Trophoblast cell (in vitro differentiated cells and primary cell): ENCODE measurements at regions not wholly inside any gene's neighbourhood (a gene's known extent, or its start where the extent isn't known, plus 50 kb on each side); places are given as distances from the start of the nearest gene placed in this dataset.

ENCODE experiments used
- DNase-seq, 2 donors: peaks; one replicate each; pipeline ENCODE4 v3.0.0-alpha.2; 2016
- H2AFZ ChIP-seq: 2 replicates; pipeline ENCODE4 v1.6.1; 2013; ENCODE audit warnings: low read length, moderate library complexity, mild to moderate bottlenecking; ENCODE audit not compliant: insufficient read depth, poor library complexity
- H2AK5ac ChIP-seq: 2 replicates; pipeline ENCODE4 v1.6.1; 2013; ENCODE audit warnings: mild to moderate bottlenecking, low read length
- H2BK120ac ChIP-seq: 2 replicates; pipeline ENCODE4 v1.6.1; 2013; ENCODE audit warnings: low read length, mild to moderate bottlenecking, moderate library complexity; ENCODE audit not compliant: insufficient read depth, poor library complexity
- H2BK12ac ChIP-seq: 2 replicates; pipeline ENCODE4 v1.6.1; 2013; ENCODE audit warnings: mild to moderate bottlenecking, low read length, moderate library complexity
- H2BK5ac ChIP-seq: 2 replicates; pipeline ENCODE4 v1.6.1; 2013; ENCODE audit warnings: low read length, low read depth, moderate library complexity, mild to moderate bottlenecking; ENCODE audit not compliant: poor library complexity
- H3K14ac ChIP-seq: 2 replicates; pipeline ENCODE4 v1.6.1; 2013; ENCODE audit warnings: mild to moderate bottlenecking, low read length
- H3K18ac ChIP-seq: 2 replicates; pipeline ENCODE4 v1.6.1; 2013; ENCODE audit warnings: mild to moderate bottlenecking, low read length
- H3K23ac ChIP-seq: 2 replicates; pipeline ENCODE4 v1.6.1; 2013; ENCODE audit warnings: low read length
- H3K27ac ChIP-seq: 2 replicates; pipeline ENCODE4 v1.5.1; 2013; ENCODE audit warnings: low read depth, mild to moderate bottlenecking, inconsistent platforms, low read length, moderate library complexity
- H3K27me3 ChIP-seq: 2 replicates; pipeline ENCODE4 v1.6.1; 2013; ENCODE audit warnings: inconsistent platforms, mild to moderate bottlenecking, low read length, moderate library complexity; ENCODE audit not compliant: insufficient read depth
- H3K36me3 ChIP-seq, 2 experiments: 1 replicate in 1 of 2; 2 replicates in 1 of 2; pipeline ENCODE4 v1.6.1; 2013; ENCODE audit warnings: low read length in 2 of 2, mild to moderate bottlenecking in 2 of 2, moderate library complexity in 1 of 2; ENCODE audit not compliant: insufficient read depth in 2 of 2, control insufficient read depth in 1 of 2
- H3K4ac ChIP-seq: 2 replicates; pipeline ENCODE4 v1.6.1; 2013; ENCODE audit warnings: low read depth, mild to moderate bottlenecking, low read length, moderate library complexity
- H3K4me1 ChIP-seq, 2 experiments: 1 replicate in 1 of 2; 2 replicates in 1 of 2; pipeline ENCODE4 v1.6.1; 2013; ENCODE audit warnings: low read length in 2 of 2, mild to moderate bottlenecking in 2 of 2, moderate library complexity in 1 of 2; ENCODE audit not compliant: insufficient read depth in 2 of 2, control insufficient read depth in 1 of 2
- H3K4me2 ChIP-seq: 2 replicates; pipeline ENCODE4 v1.6.1; 2013; ENCODE audit warnings: inconsistent platforms, mild to moderate bottlenecking, low read length, moderate library complexity
- H3K4me3 ChIP-seq: 2 replicates; pipeline ENCODE4 v1.5.1; 2013; ENCODE audit warnings: mild to moderate bottlenecking, low read depth, low read length, inconsistent platforms
- H3K79me1 ChIP-seq: one replicate; pipeline ENCODE4 v1.6.1; 2013; ENCODE audit warnings: low read length
- H3K79me2 ChIP-seq: 2 replicates; pipeline ENCODE4 v1.6.1; 2013; ENCODE audit warnings: low read length, mild to moderate bottlenecking; ENCODE audit not compliant: control insufficient read depth, insufficient read depth, poor library complexity
- H3K9ac ChIP-seq: 2 replicates; pipeline ENCODE4 v1.6.1; 2013; ENCODE audit warnings: mild to moderate bottlenecking, low read length
- H3K9me3 ChIP-seq: 2 replicates; pipeline ENCODE4 v1.6.1; 2013; ENCODE audit warnings: low read depth, mild to moderate bottlenecking, control low read depth, inconsistent platforms, low read length; ENCODE audit not compliant: insufficient read depth
- H4K12ac ChIP-seq: 2 replicates; pipeline ENCODE4 v1.6.1; 2013; ENCODE audit warnings: low read depth, mild to moderate bottlenecking, low read length, moderate library complexity
- H4K8ac ChIP-seq: 2 replicates; pipeline ENCODE4 v1.6.1; 2013; ENCODE audit warnings: low read depth, mild to moderate bottlenecking, low read length, moderate library complexity
- H4K91ac ChIP-seq: one replicate; pipeline ENCODE4 v1.6.1; 2013; ENCODE audit warnings: low read depth, mild to moderate bottlenecking, low read length, moderate library complexity
- WGBS: extraction: QIAGEN DNeasy Blood & Tissue Kit; methylation state at CpG from one replicate; pipeline ENCODE4 v1.1.7; 2013; ENCODE audit warnings: missing lambda C conversion rate; ENCODE audit not compliant: insufficient read length, insufficient coverage; ENCODE audit errors: extremely low coverage; 5-methylcytosine and 5-hydroxymethylcytosine counted together

DNA sequence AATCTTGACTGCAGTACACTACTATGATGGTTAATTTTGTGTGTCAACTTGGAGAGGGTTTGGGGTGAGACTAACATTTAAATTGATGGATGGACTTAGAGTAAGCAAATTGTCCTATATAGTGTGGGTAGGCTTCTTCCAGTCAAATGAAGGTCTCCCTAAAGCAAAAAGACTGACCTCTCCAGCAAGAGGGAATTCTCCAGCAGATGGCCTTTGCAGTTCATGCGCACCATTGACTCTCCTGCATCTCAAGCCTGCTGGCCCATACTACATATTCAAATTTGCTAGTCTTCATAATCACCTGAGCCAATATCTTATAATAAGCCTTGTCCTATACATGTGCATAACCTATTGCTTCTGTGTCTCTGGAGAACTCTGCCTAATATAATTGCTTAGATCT lies 260.2 kb downstream of the RERGL start:
- no peaks in the 10 kb centered on the region for H3K79me1 ChIP-seq
- no peak overlapping the region for H3K4me2 ChIP-seq
- H2BK12ac ChIP-seq: no peak overlapping the region
- H2AFZ ChIP-seq: no peak overlapping the region
- H3K4ac ChIP-seq: no peak overlapping the region
- H4K12ac ChIP-seq: no peak overlapping the region
- H3K27me3 ChIP-seq: no peaks in the 10 kb centered on the region
- H3K14ac ChIP-seq: no peak overlapping the region
- no peak overlapping the region for H3K23ac ChIP-seq
- no peak overlapping the region for H2BK5ac ChIP-seq
- DNase-seq: no peak
- H3K4me1 ChIP-seq: no peaks in the 10 kb centered on the region
- H3K9me3 ChIP-seq: no peaks in the 10 kb centered on the region
- no peak overlapping the region for H3K27ac ChIP-seq
- no peak overlapping the region for H4K8ac ChIP-seq
- no peak overlapping the region for H2AK5ac ChIP-seq
- H3K36me3 ChIP-seq: no peaks in the 10 kb centered on the region
- H3K79me2 ChIP-seq: no peaks in the 10 kb centered on the region
- H4K91ac ChIP-seq: no peak overlapping the region
- no peak overlapping the region for H3K4me3 ChIP-seq
- H3K9ac ChIP-seq: no peak overlapping the region
- no peak overlapping the region for H3K18ac ChIP-seq
- whole genome bisulfite sequencing: no CpG with 5 or more reads among the region's 1 CpG
- H2BK120ac ChIP-seq: no peak overlapping the region

GRCh38 chr12:17818931-17819330 lies 271.1 kb downstream of the RERGL start:
- no peaks in the 10 kb centered on the region for H3K4me1 ChIP-seq
- no peak overlapping the region for H3K27ac ChIP-seq
- H3K36me3 ChIP-seq: no peaks in the 10 kb centered on the region
- H3K9me3 ChIP-seq: no peaks in the 10 kb centered on the region
- no peak overlapping the region for H3K4ac ChIP-seq
- no peak overlapping the region for H2BK12ac ChIP-seq
- H4K8ac ChIP-seq: no peak overlapping the region
- H3K4me3 ChIP-seq: no peak overlapping the region
- no peak overlapping the region for H3K4me2 ChIP-seq
- no peak overlapping the region for H3K18ac ChIP-seq
- H4K12ac ChIP-seq: no peak overlapping the region
- H3K14ac ChIP-seq: no peak overlapping the region
- H2AK5ac ChIP-seq: no peak overlapping the region
- no peak for DNase-seq
- H2AFZ ChIP-seq: no peak overlapping the region
- H2BK120ac ChIP-seq: no peak overlapping the region
- no peaks in the 10 kb centered on the region for H3K27me3 ChIP-seq
- H3K79me1 ChIP-seq: no peaks in the 10 kb centered on the region
- H3K9ac ChIP-seq: no peak overlapping the region
- H3K23ac ChIP-seq: no peak overlapping the region
- no peaks in the 10 kb centered on the region for H3K79me2 ChIP-seq
- H2BK5ac ChIP-seq: no peak overlapping the region
- H4K91ac ChIP-seq: no peak overlapping the region

- no peak overlapping the region for H3K4ac ChIP-seq
- no peak for DNase-seq
- H3K4me1 ChIP-seq: no peaks in the 10 kb centered on the region
- H3K4me2 ChIP-seq: no peak overlapping the region
- H3K4me3 ChIP-seq: no peak overlapping the region
- no peak overlapping the region for H2BK5ac ChIP-seq
- H3K18ac ChIP-seq: no peak overlapping the region
- H3K36me3 ChIP-seq: no peaks in the 10 kb centered on the region
- H3K9ac ChIP-seq: no peak overlapping the region
- H3K27ac ChIP-seq: no peak overlapping the region
- no peaks in the 10 kb centered on the region for H3K79me2 ChIP-seq
- no peak overlapping the region for H3K23ac ChIP-seq
- H2AK5ac ChIP-seq: no peak overlapping the region
- H3K14ac ChIP-seq: no peak overlapping the region
- no peak overlapping the region for H2BK120ac ChIP-seq
- no peaks in the 10 kb centered on the region for H3K79me1 ChIP-seq
- no peak overlapping the region for H4K91ac ChIP-seq
- H3K9me3 ChIP-seq: peaks cover 6% of the 10 kb centered on the region
- no peak overlapping the region for H4K12ac ChIP-seq
- no peak overlapping the region for H2AFZ ChIP-seq
- no peaks in the 10 kb centered on the region for H3K27me3 ChIP-seq
- no CpG with 5 or more reads among the region's 3 CpGs for WGBS
- H2BK12ac ChIP-seq: no peak overlapping the region
- H4K8ac ChIP-seq: no peak overlapping the region
Observed at GRCh38 chr12:17810399-17810798, 279.6 kb downstream of the RERGL start.

GRCh38 chr12:17809206-17809605 lies 280.8 kb downstream of the RERGL start:
- H3K4ac ChIP-seq: no peak overlapping the region
- no peak overlapping the region for H4K12ac ChIP-seq
- H3K14ac ChIP-seq: no peak overlapping the region
- H3K27ac ChIP-seq: no peak overlapping the region
- no peak for DNase-seq
- no peaks in the 10 kb centered on the region for H3K4me1 ChIP-seq
- no peak overlapping the region for H2BK12ac ChIP-seq
- H3K79me1 ChIP-seq: no peaks in the 10 kb centered on the region
- no peak overlapping the region for H3K23ac ChIP-seq
- no peak overlapping the region for H2AFZ ChIP-seq
- H3K79me2 ChIP-seq: no peaks in the 10 kb centered on the region
- no peak overlapping the region for H2BK5ac ChIP-seq
- H3K18ac ChIP-seq: no peak overlapping the region
- no peak overlapping the region for H3K9ac ChIP-seq
- WGBS: no CpG with 5 or more reads among the region's 1 CpG
- no peak overlapping the region for H4K8ac ChIP-seq
- no peak overlapping the region for H3K4me3 ChIP-seq
- peaks cover 6% of the 10 kb centered on the region for H3K9me3 ChIP-seq
- no peak overlapping the region for H2BK120ac ChIP-seq
- H2AK5ac ChIP-seq: no peak overlapping the region
- H4K91ac ChIP-seq: no peak overlapping the region
- no peaks in the 10 kb centered on the region for H3K27me3 ChIP-seq
- H3K36me3 ChIP-seq: no peaks in the 10 kb centered on the region
- H3K4me2 ChIP-seq: no peak overlapping the region
